ENCODE measurements at regions not wholly inside any gene's neighbourhood (a gene's known extent, or its start where the extent isn't known, plus 50 kb on each side); places are given as distances from the start of the nearest gene placed in this dataset.

DNA sequence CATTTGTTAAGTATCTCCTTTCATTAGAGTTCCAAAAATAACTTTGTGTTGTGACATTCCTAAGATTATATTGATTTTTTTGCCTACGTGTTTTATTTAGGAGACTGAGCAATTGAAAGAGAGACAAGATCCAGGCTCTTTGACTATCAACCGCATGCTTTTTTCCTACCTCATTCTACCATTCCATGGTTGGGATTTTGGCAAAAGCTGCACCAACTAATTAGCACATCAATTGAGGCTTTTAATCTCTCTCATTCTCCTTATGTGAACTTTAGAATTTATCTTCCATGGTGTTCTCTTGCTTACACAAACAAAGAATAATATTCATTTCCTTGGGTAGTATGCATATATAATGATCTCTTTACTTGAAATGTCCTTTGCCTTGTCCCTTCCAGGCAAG lies 338.7 kb upstream of the SMC2 start:
- no peak for DNase-seq (ENCODE audit: extremely low read depth, low read depth)

DNA sequence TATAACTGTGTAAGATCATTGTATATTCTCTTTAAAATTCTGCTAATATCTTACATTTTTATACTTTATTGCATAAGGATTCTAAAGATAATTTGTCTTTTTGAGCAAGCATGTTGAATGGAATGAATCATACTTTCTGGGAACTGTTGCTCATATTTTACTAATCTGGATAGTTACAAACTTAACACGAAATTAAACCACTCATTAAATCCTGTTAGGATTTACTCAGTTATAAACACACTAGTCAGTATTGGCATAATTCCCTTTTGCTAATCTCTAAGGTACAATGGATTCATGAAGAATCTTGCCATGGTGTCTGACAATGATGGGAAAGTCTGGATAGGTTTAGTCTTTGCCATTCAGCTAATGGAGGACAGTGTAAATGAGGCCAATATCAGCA lies 338.1 kb upstream of the SMC2 start:
- DNase-seq (ENCODE audit: extremely low read depth, low read depth) = no peak

DNA sequence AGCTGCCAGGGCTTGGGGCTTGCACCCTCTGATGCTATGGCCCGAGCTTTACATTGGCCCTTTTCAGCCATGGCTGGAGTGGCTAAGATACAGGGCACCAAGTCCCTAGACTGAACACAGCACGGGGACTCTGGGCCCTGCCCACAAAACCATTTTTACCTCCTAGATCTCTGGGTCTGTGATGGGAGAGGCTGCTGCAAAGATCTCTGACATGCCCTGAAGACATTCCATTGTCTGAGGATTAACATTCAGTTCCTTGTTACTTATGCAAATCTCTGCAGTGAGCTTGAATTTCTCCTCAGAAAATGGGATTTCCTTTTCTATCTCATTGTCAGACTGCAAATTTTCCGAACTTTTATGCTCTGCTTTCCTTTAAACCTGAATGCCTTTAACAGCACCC lies 337.0 kb upstream of the SMC2 start:
- no peak for DNase-seq (ENCODE audit: extremely low read depth, low read depth)

DNA sequence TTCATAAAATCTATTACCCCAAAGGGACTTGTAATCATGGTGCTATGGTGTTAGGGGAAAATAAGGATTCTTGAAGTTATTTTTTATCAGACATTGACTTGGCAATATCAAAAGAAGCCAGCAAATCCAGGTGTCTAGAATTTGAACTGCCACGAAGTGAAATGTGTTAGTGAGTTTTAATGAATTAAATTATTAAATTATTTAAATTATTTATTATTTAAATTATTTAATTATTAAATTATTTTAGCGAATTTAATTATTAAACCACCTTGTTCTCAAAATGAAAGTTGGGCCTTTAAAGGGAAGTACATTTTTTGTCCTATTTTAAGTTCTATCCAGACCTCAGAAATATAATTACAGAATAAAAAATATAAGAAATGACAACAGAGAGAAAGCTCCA lies 332.6 kb upstream of the SMC2 start:
- no peak for DNase-seq (ENCODE audit: extremely low read depth, low read depth)

- DNase-seq (ENCODE audit: extremely low read depth, low read depth) = peak; percentile 32
Measured at GRCh38 chr9:103789686-103790085, 304.4 kb upstream of the SMC2 start.

- peak; percentile 54 for DNase-seq (ENCODE audit: extremely low read depth, low read depth)
Measured at GRCh38 chr9:103798620-103799019, 295.5 kb upstream of the SMC2 start.

- DNase-seq (ENCODE audit: extremely low read depth, low read depth) = no peak
Measured at GRCh38 chr9:103799959-103800358, 294.1 kb upstream of the SMC2 start.

- no peak for DNase-seq (ENCODE audit: extremely low read depth, low read depth)
Measured at GRCh38 chr9:103802068-103802467, 292.0 kb upstream of the SMC2 start.

GRCh38 chr9:103803245-103803644 lies 290.9 kb upstream of the SMC2 start:
- DNase-seq (ENCODE audit: extremely low read depth, low read depth) = no peak

DNA sequence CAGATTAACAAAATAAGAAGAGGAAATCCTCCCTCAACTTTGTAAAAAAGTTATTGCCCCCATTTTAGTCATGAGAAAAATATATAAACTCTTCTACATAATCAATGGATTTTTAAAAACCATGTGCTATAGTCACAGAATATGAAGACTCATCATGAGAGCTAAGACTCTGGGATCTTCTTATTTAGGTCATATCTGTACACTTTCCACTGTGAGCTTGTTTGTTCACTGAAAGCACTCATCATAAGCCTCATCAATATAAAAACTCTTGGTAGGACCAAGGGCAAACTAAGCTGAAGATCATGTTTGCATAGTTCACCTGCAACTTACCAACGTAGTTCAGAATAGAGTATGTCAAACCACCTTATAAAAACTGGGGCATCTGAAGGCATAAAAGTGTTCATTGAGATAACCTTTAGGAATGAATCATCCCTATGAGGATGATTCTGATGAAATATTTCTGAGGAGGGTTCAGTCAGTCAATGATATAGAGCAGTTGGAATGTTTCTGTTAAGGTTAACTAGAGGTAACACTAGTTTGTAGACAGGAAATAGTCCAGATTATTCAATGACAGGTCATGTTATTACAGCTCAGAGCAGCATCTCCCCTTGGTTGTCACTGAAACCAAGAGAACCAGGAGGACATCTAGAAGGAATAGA lies 289.9 kb upstream of the SMC2 start:
- DNase-seq (ENCODE audit: extremely low read depth, low read depth) = peak; percentile 59

- no peak for DNase-seq (ENCODE audit: extremely low read depth, low read depth)
Measured at GRCh38 chr9:103809745-103810144, 284.4 kb upstream of the SMC2 start.

GRCh38 chr9:103811462-103811861 lies 282.6 kb upstream of the SMC2 start:
- no peak for DNase-seq (ENCODE audit: extremely low read depth, low read depth)

DNA sequence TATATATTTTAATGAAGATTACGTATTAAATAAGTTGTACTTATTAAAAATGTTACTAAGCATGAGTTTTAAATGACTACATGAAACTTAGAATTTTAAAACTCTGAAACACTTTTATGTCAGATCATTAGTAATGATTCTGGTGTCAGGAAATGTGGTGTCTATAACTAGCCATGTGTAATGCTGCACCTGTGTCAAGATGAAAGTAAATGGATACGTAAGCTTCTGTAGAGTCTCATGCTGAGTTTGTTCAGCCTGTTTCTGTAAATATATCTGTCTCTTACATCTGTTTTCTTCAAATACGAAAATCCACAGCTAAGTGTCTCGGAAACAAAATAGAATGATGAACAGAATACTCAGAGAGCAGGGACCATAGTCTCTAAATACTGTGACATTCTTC lies 278.0 kb upstream of the SMC2 start:
- DNase-seq (ENCODE audit: extremely low read depth, low read depth) = no peak

DNA sequence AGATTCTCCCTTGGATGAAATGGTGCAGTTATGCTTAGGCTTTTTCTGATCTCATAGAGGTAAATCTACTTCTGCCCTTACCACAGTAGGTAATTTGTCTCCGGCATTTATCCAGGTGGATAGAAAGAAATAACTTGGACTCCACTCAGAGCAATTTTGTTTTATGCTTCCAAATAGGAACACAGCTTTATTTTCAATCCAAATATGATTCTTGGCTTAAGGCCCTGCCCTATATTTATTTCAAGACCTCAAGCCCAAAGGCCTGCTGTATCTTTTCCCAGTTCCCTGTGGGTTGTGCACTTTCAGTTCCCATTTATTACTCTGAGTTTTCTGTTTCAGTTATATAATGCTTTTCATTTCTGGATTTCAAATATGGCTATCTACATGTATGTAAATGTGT lies 274.2 kb upstream of the SMC2 start:
- DNase-seq (ENCODE audit: extremely low read depth, low read depth) = no peak

DNA sequence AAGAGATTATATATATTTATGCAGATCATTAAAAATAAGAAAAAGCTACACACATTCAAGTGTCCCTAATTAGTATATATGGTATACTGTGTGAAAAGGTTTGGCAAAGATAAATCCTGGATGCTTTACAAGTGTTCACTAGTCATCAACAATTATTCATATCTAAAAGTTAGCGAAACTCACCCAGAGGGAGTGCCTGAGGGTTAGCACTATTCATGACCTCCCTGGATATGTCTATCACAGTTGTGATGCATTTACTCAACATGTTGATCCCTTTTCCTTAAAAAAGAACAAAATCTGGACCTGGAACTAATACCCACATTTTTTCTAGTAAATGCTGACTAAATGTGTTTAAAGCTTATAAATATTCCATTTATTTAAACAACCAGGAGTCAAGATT lies 273.0 kb upstream of the SMC2 start:
- no peak for DNase-seq (ENCODE audit: extremely low read depth, low read depth)

- DNase-seq (ENCODE audit: extremely low read depth, low read depth) = no peak
Measured at GRCh38 chr9:103837940-103838339, 256.2 kb upstream of the SMC2 start.

GRCh38 chr9:103839197-103839596 lies 254.9 kb upstream of the SMC2 start:
- DNase-seq (ENCODE audit: extremely low read depth, low read depth) = no peak

GRCh38 chr9:103867886-103868285 lies 226.2 kb upstream of the SMC2 start:
- DNase-seq (ENCODE audit: extremely low read depth, low read depth) = no peak

GRCh38 chr9:103872811-103873210 lies 221.3 kb upstream of the SMC2 start:
- DNase-seq (ENCODE audit: extremely low read depth, low read depth) = no peak

DNA sequence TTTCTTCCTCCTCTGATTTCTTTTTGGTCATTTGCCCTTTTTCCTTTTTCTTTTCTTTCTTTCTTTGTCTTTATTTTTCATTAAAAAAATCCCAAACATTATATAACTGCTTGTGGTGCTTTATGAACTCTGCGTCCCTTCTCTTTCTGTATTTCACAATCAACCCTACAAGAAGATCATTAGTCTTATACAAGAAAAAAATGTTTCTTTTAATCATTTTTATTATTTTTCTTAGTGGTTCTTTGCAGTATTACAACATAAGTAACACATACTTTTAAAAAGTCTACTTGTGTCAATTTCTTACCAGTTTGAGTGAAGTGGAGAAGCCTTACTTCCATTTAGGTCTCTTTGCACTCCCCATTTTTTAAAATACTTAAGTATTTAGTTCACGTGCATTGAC lies 212.7 kb upstream of the SMC2 start:
- DNase-seq (ENCODE audit: extremely low read depth, low read depth) = no peak

- DNase-seq (ENCODE audit: extremely low read depth, low read depth) = no peak
Measured at GRCh38 chr9:103889989-103890388, 204.1 kb upstream of the SMC2 start.

DNA sequence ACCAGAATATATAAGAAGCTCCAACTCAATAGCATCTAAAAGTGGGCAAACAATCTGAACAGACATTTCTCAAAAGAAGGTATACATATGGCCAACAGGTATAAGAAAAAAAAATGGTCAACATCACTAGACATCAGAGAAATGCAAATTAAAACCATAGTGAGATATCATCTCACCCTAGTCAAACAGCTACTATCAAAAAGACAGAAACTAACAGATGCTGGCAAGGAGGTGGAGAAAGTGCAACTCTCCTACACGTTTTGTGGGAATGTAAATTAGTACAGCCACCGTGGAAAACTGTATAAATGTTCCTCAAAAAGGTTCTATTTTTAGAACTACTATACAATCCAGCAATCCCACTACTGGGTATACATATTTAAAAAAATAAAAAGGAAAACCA lies 199.9 kb upstream of the SMC2 start:
- DNase-seq (ENCODE audit: extremely low read depth, low read depth) = no peak

GRCh38 chr9:103898550-103898949 lies 195.6 kb upstream of the SMC2 start:
- DNase-seq (ENCODE audit: extremely low read depth, low read depth) = no peak
